GM19395 (cell line): ENCODE measurements at regions not wholly inside any gene's neighbourhood (a gene's known extent, or its start where the extent isn't known, plus 50 kb on each side); places are given as distances from the start of the nearest gene placed in this dataset.
"Not testable (repeated sequence)": the region's sequence is repeated elsewhere in the genome, so short reads cannot be mapped to it uniquely, and the experiment has no call there.

Source experiments
- ATAC-seq: cut with Tn5 transposase; IDR thresholded peaks from one replicate; pipeline ENCODE4 v1.9.1; 2021; ENCODE audit warnings: mild to moderate bottlenecking, moderate library complexity; ENCODE audit not compliant: unreplicated experiment

- ATAC-seq: no peak
Measured at GRCh38 chr5:83889971-83890745, 169.5 kb upstream of the HAPLN1 start.

- no peak for ATAC-seq
Measured at GRCh38 chr5:83877911-83878706, 157.5 kb upstream of the HAPLN1 start.

GRCh38 chr5:83871533-83872395 is 151.1 kb upstream of the HAPLN1 start:
- no peak for ATAC-seq

- no peak for ATAC-seq
Measured at GRCh38 chr5:83866181-83866580, 145.5 kb upstream of the HAPLN1 start.

GRCh38 chr5:83865579-83865978 is 144.9 kb upstream of the HAPLN1 start:
- ATAC-seq: no peak

GRCh38 chr5:83864652-83865051 is 144.0 kb upstream of the HAPLN1 start:
- peak; percentile 46 for ATAC-seq

- ATAC-seq: no peak
Measured at GRCh38 chr5:83857341-83857740, 136.7 kb upstream of the HAPLN1 start.

GRCh38 chr5:83856881-83857280 is 136.2 kb upstream of the HAPLN1 start:
- no peak for ATAC-seq

GRCh38 chr5:83850412-83850811 is 129.8 kb upstream of the HAPLN1 start:
- ATAC-seq: not testable (repeated sequence)

- no peak for ATAC-seq
Measured at GRCh38 chr5:83848941-83849340, 128.3 kb upstream of the HAPLN1 start.

- ATAC-seq: no peak
Measured at GRCh38 chr5:83846624-83847350, 126.1 kb upstream of the HAPLN1 start.

- peak; percentile 98 for ATAC-seq
Measured at GRCh38 chr5:83844449-83845068, 123.9 kb upstream of the HAPLN1 start.

GRCh38 chr5:83839788-83840187 is 119.1 kb upstream of the HAPLN1 start:
- ATAC-seq: no peak

- ATAC-seq: no peak
Measured at GRCh38 chr5:83839256-83839655, 118.6 kb upstream of the HAPLN1 start.

GRCh38 chr5:83837265-83837907 is 116.7 kb upstream of the HAPLN1 start:
- no peak for ATAC-seq

GRCh38 chr5:83834306-83834705 is 113.7 kb upstream of the HAPLN1 start:
- no peak for ATAC-seq

GRCh38 chr5:83831834-83832233 is 111.2 kb upstream of the HAPLN1 start:
- ATAC-seq: no peak

- no peak for ATAC-seq
Measured at GRCh38 chr5:83827111-83827557, 106.5 kb upstream of the HAPLN1 start.

- peak; percentile 65 for ATAC-seq
Measured at GRCh38 chr5:83817591-83817990, 96.9 kb upstream of the HAPLN1 start.

GRCh38 chr5:83815661-83816060 is 95.0 kb upstream of the HAPLN1 start:
- no peak for ATAC-seq
